Kidney (tissue), 13 donors: ENCODE measurements at regions not wholly inside any gene's neighbourhood (a gene's known extent, or its start where the extent isn't known, plus 50 kb on each side); places are given as distances from the start of the nearest gene placed in this dataset.

Experiments used
- DNase-seq, 5 donors: peaks; one replicate each; pipeline ENCODE4 v3.0.0-alpha.2; 2013 to 2020
- FAIRE-seq: peaks from 2 replicates; lab custom pipeline; 2012; peaks lifted over from hg19 to GRCh38; lab: Jason Lieb, UNC
- H3K27ac ChIP-seq, 2 donors: one replicate each; pipeline ENCODE4 v1.7.0; 2013; ENCODE audit warnings: low read depth in 2 of 2, low read length in 2 of 2, inconsistent platforms in 1 of 2
- H3K27me3 ChIP-seq: one replicate; pipeline ENCODE4 v1.7.1; 2013; ENCODE audit warnings: low read length, inconsistent platforms; ENCODE audit not compliant: control insufficient read depth, insufficient read depth
- H3K36me3 ChIP-seq, 3 donors: one replicate each; pipeline versions ENCODE4 v1.7.0 to v1.7.1; 2013; ENCODE audit warnings: low read length in 3 of 3, control low read depth in 1 of 3, inconsistent platforms in 1 of 3; ENCODE audit not compliant: insufficient read depth in 3 of 3, control insufficient read depth in 2 of 3
- H3K4me1 ChIP-seq, 3 donors: one replicate each; pipeline versions ENCODE4 v1.7.0 to v1.7.1; 2013; ENCODE audit warnings: low read length in 3 of 3, inconsistent platforms in 1 of 3, low read depth in 1 of 3; ENCODE audit not compliant: control insufficient read depth in 2 of 3, insufficient read depth in 2 of 3
- H3K4me3 ChIP-seq, 3 donors: one replicate each; pipeline versions ENCODE4 v1.7.0 to v1.8.1; 2013; ENCODE audit warnings: low read length in 3 of 3, control low read depth in 1 of 3, inconsistent platforms in 1 of 3
- H3K9ac ChIP-seq, 3 donors: one replicate each; pipeline versions ENCODE4 v1.7.0 to v1.7.1; 2013; ENCODE audit warnings: low read length in 3 of 3, control low read depth in 1 of 3, inconsistent platforms in 1 of 3
- H3K9me3 ChIP-seq, 3 donors: one replicate each; pipeline versions ENCODE4 v1.7.0 to v1.7.1; 2013; ENCODE audit warnings: low read length in 3 of 3, control low read depth in 1 of 3, inconsistent platforms in 1 of 3; ENCODE audit not compliant: control insufficient read depth in 2 of 3, insufficient read depth in 1 of 3
- CTCF ChIP-seq: IDR thresholded peaks from 3 replicates; pipeline ENCODE4 v1.5.1; 2012; ENCODE audit warnings: mild to moderate bottlenecking, moderate library complexity, borderline replicate concordance; ENCODE audit not compliant: insufficient read depth; ENCODE audit errors: extremely low read depth
- intact Hi-C: fragments of 100-400 bp; cut with DNase I; formaldehyde crosslinking; loops from one replicate; pipeline ENCODE4 v1.11.1; 2022
- donor health status: control.
- donor health status: control.
- donor health status: control.
- donor health status: control.
- donor health status: control.
- donor health status: DM: yes; HTN: yes; CAD: no.
- donor health status: Normal renal cell carcinoma (clear cell type).

- H3K27me3 ChIP-seq = no peaks in the 10 kb centered on the region
- no peaks in the 10 kb centered on the region for H3K36me3 ChIP-seq
- no peak for TF ChIP-seq CTCF
- FAIRE-seq (no peak), DNase-seq (no peak)
- intact Hi-C loops = no loop called here
- no peak overlapping the region for H3K9ac ChIP-seq
- H3K27ac ChIP-seq = peak overlapping the region in 1 of 2 donors; percentile 9
- H3K4me3 ChIP-seq = no peak overlapping the region
- H3K4me1 ChIP-seq = peaks cover 0 to 5% (median 2%) of the 10 kb centered on the region in 3 donors
- no peaks in the 10 kb centered on the region for H3K9me3 ChIP-seq
These were observed 432.1 kb upstream of the DCC start for GRCh38 chr18:51907687-51908597.

- Histone ChIP-seq H3K27me3 (no peaks in the 10 kb centered on the region), H3K4me3 (no peak overlapping the region), H3K4me1 (peaks cover 0 to 5% (median 2%) of the 10 kb centered on the region in 3 donors), H3K27ac (no peak overlapping the region), H3K36me3 (no peaks in the 10 kb centered on the region), H3K9me3 (no peaks in the 10 kb centered on the region), H3K9ac (no peak overlapping the region)
- no peak for TF ChIP-seq CTCF
- no peak for FAIRE-seq
- intact Hi-C loops = no loop called here
- DNase-seq = no peak
These were observed 431.4 kb upstream of the DCC start for GRCh38 chr18:51908598-51908944.

GRCh38 chr18:51911584-51911983 is 428.4 kb upstream of the DCC start:
- Histone ChIP-seq H3K4me3 (no peak overlapping the region), H3K4me1 (peaks cover 0 to 5% (median 2%) of the 10 kb centered on the region in 3 donors), H3K9me3 (no peaks in the 10 kb centered on the region), H3K9ac (no peak overlapping the region), H3K27me3 (no peaks in the 10 kb centered on the region), H3K36me3 (no peaks in the 10 kb centered on the region), H3K27ac (no peak overlapping the region)
- no peak for DNase-seq
- intact Hi-C loops = no loop called here
- no peak for TF ChIP-seq CTCF
- FAIRE-seq = no peak
